Stimulated activated CD4-positive, alpha-beta T cell treated with anti-CD3 and anti-CD28 coated beads, TNF-alpha, amount 100 ng/mL, for 24 hours (primary cell): ENCODE measurements at regions not wholly inside any gene's neighbourhood (a gene's known extent, or its start where the extent isn't known, plus 50 kb on each side); places are given as distances from the start of the nearest gene placed in this dataset.

ENCODE experiments used
- DNase-seq, 3 experiments: peaks; one replicate each; pipeline ENCODE4 v3.0.0-alpha.2; 2020; ENCODE audit warnings: low read depth in 3 of 3

DNA sequence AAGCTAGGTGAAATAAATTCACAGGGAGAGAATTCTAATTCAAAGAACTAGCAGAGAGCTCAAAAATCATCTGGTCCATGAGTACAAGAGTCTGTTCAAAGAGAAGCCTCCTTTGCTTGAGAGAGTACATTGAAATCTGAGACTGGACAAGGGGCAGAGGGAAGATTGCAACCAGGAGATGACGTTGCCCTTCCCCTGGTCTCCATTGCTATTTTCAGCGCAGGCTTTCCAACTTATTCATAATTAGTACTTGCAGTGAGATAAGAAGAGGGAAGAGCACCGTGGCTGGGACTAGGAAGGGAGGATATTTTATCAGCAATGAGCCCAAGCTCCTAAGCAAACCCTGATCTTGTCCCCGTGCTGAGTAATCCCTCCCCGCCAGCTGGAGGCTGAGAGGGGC lies 251.8 kb upstream of the RORA start:
- DNase-seq = no peak

DNA sequence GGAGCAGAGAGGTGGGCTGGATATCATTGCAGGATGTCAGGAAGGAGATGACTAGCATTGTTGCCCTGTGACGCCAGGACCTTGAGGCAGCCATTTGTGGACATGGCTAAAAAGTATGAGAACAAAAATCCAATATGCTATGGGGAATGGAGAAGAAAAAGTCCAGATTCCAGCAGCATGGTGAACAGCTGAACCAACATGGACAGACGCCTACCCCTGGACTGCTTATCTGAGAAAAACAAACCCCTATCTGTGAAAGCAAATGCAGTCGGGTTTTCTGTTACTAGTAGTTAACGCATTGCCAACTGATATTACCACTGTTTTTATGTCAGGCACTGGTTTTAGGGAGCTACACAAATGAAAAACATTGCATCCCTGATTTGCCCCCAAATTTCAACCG lies 251.2 kb upstream of the RORA start:
- no peak for DNase-seq

DNA sequence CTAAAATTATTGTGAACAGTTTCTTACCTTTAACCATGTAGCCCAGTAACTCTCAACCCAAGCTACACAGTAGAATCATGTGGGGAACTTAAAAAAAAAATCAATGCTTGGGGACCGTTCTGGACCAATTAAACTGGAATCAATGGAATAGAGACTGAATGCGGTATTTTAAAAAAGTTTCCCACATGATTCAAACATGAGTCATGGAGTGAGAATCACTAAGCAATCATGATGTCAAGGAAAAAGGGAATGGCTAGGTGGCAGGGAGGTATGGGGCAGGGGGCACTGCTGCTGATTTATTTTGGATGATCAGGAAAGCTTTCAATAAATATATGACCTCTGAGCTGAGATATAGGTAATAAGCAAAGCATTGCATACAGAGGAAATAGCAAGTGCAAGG lies 250.5 kb upstream of the RORA start:
- DNase-seq = no peak

DNA sequence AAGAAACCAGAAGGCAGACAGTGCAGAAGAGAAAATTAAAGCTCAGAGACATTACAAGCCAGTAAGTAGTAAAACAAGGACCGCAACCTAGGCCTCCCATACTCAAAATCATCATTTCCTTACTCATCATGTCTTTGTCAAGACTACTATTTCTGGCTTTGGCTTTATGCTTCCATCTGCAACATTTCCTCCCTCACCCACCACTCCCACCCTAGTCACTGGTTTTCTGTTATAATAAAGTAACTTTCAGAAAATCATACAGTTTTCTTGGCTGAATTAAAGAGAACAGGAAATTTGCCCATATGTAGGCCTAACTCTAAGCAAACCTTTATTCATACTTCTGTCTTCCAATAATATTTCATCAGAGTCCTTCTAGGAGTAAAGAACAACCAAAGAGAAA lies 247.6 kb upstream of the RORA start:
- DNase-seq = no peak

DNA sequence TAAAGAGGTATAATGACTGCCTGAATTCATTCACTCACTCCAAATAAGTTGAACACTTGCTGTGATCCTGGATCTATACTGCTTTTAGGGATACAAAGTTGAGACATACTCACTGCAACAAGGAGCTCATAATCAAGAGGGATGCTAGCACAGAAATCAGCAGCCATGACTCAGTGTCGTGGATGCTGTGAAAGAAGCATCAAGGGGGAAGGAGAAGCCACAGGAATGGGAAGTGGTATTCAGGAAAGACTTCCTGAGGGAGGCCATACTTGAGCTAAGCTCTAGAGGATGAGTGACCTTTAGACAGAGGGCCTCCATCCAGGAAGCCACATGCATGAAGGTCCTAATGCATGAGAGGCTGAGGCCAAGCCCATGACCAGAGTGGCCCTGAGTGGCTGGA lies 245.7 kb upstream of the RORA start:
- DNase-seq = no peak

DNA sequence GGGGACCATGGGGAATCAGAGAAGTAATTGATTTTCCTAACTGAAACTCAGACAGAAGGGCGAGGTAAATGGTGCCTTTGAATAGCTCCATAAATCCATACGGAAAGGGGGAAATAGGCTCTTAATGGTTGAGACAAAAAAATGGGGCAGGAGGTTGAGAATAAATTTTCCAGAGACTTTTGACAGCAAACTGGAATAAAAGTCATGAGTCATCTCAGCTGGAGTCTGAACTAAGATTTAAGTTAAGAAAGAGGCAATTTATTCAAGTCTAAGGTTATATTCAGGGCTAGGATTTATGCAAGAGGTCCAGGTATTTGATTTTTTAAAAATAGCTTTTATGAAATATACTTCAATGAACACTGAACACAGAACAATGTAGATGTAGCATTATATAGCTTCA lies 238.7 kb upstream of the RORA start:
- no peak for DNase-seq

DNA sequence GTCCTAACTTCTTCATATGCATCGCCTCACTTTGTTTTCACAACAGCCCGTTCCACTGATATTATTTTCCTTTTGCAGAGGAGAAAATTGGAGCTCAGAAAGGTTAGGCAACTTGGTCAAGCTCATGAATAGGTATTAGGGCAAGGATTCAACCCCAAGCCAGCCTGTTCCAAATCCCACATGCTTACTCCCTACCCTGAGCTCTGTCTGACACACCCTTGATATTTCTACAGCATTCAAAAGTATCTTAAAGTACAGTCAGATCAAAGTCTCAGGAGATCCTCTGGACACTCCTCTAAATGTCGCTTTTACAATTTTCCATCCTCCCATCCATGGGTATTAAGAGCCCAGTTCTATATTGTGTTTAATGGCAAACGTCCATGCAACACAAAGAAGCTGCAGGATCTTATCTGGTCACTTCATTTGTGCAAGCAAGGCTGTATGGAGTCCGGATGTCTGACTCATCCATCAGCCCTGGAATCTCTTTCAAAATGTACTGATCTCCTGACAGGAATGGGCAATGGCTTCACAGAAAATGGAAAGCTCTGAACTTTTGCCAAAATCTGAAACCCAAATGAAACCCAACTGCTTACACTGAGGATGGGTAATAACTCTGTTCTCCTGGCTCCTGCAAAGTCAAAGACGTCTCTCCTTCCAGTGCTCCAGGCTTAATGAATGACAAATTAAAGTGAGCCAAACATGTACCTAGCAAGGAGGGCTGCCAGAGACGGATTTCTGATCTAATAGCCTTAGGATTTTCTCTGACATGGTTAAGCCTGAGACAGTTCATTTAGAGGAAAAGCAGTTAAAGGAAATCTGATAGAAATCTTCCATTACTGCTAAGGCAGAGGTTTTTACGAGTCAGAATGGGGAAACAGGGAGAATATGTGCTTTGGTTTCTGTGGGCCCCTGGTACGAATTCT lies 230.9 kb upstream of the RORA start:
- DNase-seq = no peak

DNA sequence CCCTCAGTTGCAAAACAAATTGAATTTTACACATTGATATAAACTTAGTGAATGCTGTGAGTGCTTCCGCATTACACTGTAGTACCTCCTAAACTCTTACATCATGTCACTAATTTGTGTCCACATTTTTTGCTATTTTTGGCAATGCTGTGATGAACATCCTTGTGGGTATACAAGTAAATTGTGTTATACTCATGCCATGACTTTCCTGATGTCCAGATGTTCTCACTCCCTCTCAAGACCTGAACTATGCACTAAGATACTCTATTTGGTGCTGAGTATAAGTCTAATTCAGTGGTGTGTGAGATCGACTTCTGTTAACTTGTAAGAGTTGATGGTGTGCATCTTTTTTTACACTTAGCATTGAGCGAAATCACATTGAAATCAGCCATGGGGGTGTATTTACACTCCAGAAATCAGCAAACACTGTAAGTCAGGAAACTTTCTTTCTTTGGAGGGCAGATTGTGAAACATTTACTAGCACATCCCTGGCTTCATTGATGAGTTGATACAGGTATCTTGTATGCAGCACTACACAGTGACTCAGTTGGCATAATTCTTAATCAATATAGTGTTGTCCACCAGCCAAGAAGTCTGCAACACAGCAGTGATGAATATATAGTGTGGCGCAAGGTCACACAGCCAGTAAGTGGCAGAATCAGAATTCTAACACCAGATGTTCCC lies 228.1 kb upstream of the RORA start:
- DNase-seq = no peak

DNA sequence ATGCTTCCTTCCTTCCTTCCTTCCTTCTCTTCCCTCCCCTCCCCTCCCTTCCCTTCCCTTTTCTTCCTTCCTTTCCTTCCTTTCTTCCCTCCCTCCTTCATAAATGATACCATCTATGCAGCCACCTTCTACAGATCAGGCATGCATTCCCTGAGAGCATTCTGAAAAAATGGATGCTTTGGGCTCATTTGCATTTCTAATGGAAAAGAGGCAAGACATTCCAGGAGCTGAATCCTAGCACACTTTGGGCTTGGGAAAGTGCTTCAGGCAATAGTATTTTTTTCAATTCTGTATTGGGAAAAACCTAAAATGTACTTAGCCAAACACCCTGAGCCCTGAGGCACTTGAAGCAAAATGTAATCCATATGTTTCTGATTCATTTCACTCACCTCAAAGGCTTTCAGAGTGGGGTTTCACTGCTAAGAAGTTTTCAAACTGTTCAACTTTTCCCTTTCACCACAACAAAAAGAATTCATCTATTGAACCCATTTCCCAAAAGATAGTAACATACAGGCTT lies 220.1 kb upstream of the RORA start:
- no peak for DNase-seq

DNA sequence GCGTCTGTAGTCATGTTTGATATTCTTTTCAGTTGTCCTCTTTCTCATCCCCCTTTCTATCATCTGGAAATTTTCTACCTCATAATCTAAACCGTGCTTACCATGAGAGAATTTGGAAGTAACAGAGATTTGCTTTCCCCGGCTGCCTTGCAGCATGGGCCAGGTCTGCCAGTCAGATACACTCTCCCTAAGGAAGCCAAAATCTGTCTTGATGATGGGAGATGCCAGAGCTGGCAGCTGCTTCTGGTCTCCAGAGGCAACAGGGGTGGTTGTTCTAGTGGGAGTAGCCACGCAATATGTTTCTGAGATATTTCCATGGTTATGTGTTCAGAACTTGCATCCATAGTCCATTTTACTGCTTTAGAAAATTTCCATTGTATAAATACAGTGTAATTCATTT lies 218.9 kb upstream of the RORA start:
- DNase-seq = no peak

DNA sequence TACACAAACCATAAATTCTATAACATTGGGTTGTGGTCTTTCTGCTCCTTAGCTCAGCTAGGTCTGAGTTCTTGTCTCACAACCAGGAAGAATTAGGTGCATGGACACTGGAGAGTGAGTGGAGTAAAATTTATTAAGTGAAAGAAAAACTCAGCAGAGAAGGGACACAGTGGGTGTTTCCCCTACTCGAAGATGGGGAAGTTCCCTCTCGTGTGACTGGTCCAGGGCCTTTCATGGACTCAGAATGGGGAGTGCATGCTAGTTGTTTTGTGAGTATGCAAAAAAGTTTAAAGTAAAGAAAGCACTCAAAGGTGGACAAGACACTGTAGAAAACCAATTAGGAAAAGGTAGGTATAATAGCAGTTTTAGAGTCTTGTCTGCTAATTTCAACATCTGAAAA lies 215.5 kb upstream of the RORA start:
- no peak for DNase-seq

DNA sequence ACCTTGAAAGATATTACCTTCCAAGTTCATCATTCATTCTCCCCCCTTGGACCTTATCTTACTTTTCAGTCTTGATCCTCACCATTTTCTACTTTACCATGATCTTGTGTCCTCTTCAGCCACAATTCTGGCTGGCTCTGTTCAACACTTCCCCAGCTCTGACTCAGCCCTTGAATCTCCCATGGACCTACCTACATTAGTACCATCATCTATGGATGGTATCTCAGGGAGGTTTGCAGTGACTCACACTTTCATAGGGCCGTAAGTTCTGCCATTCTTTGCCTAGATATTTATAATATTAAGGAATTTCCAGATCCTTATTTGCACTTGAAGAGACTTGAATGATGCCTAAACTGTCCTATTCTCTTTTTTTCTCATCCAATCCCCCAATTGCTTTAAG lies 213.7 kb upstream of the RORA start:
- DNase-seq = no peak

DNA sequence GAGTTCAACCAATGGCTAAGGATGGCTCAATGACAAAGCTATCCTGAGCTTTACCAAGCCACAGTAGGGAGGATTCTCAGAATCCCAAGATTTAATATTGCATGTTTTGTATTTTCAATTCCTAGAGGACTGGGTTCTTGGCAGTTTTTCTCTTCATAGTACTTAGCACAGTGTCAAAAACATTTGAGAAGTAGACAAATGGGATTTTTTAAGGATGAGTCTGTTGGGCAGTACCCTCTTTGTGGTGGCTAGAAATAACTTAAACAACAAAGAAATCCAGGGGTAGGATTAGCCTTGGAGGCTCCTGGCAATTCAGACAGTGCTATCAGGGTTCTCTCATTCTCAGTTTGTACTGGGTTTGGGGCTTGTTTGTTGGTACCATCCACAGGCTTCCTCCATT lies 212.8 kb upstream of the RORA start:
- no peak for DNase-seq

DNA sequence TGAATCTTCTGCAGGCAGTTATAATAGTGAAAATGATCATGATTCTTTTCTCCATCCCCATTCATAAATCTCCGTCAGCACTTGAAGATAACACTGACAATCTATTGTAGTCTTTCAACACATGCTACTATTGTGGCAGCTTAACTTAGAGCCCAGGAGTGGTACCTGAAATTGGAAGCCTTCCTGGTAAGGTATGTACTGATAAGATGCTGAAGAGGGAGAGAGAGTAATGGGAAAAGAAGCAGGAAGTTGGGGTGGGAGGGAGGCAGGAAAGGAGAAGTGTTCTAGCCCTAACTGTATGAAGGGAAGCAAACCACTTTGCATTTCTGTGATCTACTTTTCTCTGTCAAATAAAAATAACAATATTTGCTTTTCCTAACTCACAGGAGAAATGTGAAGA lies 197.4 kb upstream of the RORA start:
- no peak for DNase-seq

DNA sequence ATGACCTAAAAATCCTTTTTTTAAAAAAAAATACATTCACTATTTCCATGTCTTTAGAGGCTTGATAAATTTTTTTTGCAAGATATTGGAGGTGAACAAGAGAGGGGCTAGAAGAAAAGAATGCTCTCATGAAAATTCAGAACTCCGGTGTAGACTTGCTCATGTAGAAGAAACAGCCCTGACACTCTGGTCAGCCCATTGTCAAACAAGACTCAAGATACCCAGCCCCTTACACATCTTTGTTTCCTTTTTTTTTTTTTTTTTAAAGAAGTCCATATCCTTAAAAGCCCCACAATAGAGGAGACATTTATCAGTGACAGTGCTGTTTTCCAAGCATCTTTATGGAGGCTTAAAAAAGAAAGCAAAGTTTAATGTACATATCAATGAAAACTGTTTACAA lies 196.8 kb upstream of the RORA start:
- no peak for DNase-seq

DNA sequence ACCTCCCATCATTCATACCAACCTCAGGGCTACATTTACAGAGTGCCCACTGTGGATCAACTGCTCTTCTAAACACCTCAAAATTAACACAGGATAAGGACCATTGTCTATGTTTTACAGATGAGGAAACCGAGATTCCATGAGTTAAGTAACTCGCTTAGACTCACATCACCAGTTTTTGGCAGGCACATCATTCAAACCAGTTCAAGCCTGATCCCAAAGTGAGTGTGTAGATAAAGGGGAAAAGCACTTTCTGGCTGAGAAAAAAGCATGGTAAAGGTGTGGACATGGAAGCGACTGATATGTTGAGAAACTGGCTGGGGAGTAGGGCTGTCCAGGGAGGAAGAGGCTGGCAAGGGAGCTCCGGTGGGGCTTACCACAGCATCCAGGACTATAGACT lies 193.7 kb upstream of the RORA start:
- DNase-seq = no peak

DNA sequence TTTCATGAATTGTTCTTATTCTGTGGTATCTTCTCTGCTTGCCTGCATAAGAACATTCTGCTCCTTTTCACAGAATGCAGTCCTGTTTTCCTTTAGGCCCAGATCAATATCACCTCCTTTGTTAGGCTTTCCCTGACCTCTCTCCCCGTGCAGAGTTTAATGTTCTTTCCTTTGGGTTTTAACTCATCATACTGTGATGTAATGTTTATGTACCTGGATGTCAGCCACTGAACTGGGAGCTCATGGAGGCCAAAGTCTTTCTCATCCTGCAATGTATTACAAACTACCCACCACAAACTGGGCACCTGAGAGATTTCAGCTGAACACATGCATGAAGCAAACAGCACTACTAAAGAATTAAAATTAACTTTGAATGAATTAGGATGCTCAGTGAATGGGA lies 192.8 kb upstream of the RORA start:
- DNase-seq = no peak

DNA sequence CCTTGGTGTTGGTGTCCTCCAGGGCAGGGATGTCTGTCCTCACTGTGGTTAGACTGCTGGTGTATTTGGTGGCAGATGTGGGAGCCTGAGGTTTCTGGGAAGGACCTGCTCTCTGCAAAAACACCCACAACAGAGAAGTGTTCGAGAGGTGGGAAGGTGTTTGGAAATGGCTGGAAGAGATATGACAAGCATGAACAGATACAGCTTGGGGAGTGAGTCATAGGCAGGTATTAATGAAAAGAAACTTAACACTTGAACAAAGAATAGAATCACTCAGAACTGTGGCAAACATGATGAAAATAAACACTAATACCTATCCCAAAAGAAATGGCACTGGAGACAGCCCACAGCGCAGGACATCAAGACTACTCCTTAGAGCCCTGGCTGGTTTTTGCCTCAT lies 192.4 kb upstream of the RORA start:
- DNase-seq = no peak

DNA sequence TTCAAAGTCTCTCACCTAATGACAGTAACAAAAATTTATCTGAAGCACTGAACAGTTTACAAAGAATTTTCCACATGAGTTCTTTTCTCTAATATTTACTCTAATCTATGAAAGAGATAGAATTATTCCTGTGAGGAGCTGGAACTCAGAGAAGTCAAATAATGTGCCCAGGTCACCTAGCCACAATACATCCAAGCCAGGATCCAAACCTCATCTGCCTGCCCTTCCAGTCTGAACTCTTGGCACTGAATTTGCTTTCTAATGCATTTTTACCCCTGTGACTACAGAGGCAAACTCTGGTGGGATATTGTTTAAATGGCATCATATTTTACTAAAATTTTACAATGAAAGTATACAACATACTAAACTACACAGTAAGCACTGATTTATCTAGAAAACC lies 191.4 kb upstream of the RORA start:
- no peak for DNase-seq

DNA sequence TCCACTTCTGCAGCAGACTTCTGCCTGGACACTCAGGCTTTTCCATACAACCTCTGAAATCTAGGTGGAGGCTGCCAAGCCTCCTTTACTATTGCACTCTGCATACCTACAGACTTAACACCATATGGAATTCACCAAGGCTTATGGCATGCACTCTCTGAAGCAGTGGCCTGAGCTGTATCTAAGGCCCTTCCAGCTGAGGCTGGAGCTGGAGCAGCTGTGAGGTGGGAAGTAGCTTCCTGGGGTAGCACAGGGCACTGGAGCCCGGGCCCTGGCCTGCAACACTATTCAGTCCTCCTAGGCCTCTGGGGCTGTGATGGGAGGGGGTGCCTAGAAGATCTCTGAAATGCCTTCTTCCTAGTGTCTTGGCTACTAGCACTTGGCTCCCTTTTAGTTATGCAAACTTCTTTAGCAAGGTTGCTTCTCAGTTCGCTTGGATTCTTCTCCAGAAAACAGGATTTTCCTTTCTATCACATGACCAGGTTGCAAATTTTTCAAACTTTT lies 186.6 kb upstream of the RORA start:
- DNase-seq = no peak

DNA sequence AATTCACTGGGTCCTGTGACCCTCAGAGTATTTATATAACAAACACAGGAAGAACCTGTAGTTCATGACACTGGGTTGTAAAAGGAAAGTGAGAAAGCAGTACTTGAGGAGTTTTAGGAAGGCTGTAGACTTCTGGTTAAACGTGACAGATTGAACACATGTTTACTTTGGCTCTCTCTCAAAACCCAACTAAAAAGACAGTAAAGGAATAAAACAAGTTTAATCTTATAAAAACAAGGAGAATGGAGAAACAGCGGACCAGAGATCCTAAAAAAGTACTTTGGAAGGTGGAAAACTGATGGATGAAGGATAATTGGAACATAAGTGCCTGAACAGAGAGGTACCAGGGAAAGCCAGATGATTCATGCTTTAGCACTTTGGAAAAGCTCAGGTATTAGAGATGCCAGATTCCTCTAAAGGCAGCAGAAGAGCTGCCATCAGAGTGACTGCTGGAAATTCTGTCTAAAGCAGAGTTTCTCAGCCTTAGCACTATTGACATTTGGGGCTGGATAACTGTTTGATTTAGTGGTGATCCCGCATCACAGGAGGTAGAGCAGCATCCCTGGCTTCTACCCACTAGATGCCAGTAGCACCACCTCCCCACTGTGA lies 182.9 kb upstream of the RORA start:
- DNase-seq = no peak

DNA sequence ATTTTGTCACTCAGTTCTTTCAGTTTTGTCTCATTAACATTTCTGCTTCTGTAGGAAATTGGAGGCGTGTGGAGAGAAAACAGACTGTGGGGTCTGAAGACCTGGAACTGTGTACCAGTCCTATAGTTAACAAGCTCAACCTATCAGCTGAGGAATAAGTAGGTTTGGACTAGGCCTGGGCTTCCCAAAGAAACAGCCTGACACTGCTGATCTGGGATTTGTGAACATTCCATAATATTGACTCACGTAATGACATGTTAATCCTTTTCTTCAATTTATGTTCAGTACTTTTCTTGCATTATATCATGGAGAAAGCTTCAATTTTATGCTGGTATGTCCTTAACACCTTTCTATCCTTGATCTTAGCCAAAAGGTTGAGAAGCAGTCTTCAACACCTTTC lies 181.6 kb upstream of the RORA start:
- no peak for DNase-seq

DNA sequence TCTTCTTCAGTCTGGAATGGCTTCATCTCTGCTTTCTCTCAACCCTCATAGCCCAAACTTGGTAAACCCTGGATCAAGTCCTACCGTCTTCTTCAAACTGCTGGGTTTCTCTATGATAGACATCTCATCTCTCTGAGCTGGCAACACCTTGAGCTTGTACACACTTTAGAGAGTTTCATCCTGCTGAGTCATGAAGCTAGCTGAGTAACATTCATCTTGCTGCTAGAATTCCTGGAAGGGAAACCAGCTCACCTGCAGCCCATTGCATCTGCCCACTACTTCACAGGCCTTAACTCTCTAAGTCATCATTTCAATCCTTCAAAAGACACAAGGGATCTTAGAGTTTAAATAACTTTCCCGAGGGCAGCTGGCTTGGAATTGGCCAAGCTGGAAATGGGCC lies 175.5 kb upstream of the RORA start:
- DNase-seq = no peak
